ENCODE measurements at regions not wholly inside any gene's neighbourhood (a gene's known extent, or its start where the extent isn't known, plus 50 kb on each side); places are given as distances from the start of the nearest gene placed in this dataset.

- TF ChIP-seq CTCF (IDR thresholded peaks at IDR 0.05) (no peak), RNF2 (IDR thresholded peaks at IDR 0.05; ENCODE audit: borderline replicate concordance, low read depth) (no peak), RAD21 (conservative IDR thresholded peaks at IDR 0.05 in 1 of 2, IDR thresholded peaks at IDR 0.05 in 1 of 2) (no peak)
These were observed 282.1 kb upstream of the ID2 start for GRCh38 chr2:8399731-8400130.
